ENCODE measurements at regions not wholly inside any gene's neighbourhood (a gene's known extent, or its start where the extent isn't known, plus 50 kb on each side); places are given as distances from the start of the nearest gene placed in this dataset.
"Not testable (repeated sequence)": the region's sequence is repeated elsewhere in the genome, so short reads cannot be mapped to it uniquely, and the experiment has no call there.

DNA sequence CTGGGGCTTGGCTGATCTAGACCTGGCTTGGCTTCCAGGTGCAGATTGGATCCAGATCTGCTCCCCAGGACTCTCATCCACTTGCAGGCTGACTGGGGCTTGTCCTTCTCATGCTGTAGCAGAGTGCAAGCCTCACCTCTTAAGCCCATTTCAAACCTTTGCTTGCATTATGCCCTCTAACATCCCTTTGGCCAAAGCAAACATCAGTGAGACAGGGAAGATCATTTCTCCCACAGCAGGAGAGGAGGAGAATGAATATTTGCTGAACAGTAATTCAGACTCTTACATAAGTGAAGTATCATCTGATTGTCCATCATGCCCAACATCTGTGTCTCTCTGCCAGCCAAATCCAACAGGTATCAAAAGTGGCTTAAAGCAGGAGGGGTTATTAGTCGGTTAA is 194.9 kb downstream of the C9orf152 start:
- Mint-ChIP-seq H3K4me1 (ENCODE audit: low read depth) (peaks cover 11% of the 10 kb centered on the region), H3K9me3 (peaks cover 0 to 2% of the 10 kb centered on the region in 2 donors), H3K27me3 (ENCODE audit: low read depth) (no peaks in the 10 kb centered on the region), H3K36me3 (ENCODE audit: insufficient read depth in 2 of 2) (no peaks in the 10 kb centered on the region), H3K27ac (no peak overlapping the region), H3K4me3 (no peak overlapping the region)
- no peak for DNase-seq
- no peak for ATAC-seq (replicated peaks in 1 of 2)

DNA sequence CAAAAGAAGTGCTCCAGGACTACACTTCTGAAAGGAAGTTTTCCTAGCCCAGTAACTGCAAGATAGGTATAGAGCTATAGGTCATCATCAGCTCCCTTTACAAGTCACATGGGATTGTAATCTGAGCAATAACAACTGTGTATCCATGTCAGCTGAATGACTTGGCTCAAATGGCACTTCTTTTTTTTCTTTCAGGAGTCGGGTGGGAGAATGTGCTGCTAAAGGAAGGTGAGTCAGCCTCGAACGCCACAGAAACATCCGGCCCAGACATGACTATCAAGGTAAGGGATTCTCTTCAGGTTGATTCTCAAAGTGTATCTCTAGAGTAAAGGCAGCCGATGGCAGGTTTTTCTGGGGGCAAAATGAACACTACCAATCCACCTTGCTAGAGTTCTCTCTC is 192.2 kb downstream of the C9orf152 start:
- no peak overlapping the region for H3K27ac Mint-ChIP-seq
- no peaks in the 10 kb centered on the region for H3K36me3 Mint-ChIP-seq (ENCODE audit: insufficient read depth in 2 of 2)
- H3K4me1 Mint-ChIP-seq (ENCODE audit: low read depth) = peaks cover 17% of the 10 kb centered on the region
- peak; percentile 72 to 74 for ATAC-seq (replicated peaks in 1 of 2)
- H3K27me3 Mint-ChIP-seq (ENCODE audit: low read depth) = no peaks in the 10 kb centered on the region
- H3K9me3 Mint-ChIP-seq = peaks cover 0 to 2% of the 10 kb centered on the region in 2 donors
- peak; percentile 11 to 29 for DNase-seq
- H3K4me3 Mint-ChIP-seq = no peak overlapping the region

DNA sequence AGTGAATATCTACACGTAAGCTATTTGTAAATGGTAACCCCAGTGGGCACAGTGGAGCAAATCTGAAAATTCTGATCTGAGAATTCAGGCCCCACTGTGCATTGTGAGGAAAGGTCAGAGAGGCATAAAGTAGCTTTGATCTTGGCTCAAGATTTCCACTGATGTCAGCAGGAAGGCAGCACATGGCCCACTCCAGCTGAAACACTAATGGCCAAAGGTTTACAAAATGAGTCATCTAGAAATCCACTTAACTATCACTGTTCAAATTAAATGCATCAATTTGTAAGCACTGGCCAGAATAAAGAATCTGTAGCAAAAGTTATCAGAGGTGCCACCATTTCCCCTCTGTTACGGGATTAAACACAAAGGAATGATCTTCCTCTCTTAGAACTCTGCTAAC is 191.6 kb downstream of the C9orf152 start:
- Mint-ChIP-seq H3K36me3 (ENCODE audit: insufficient read depth in 2 of 2) (no peaks in the 10 kb centered on the region), H3K9me3 (peaks cover 0 to 2% of the 10 kb centered on the region in 2 donors), H3K4me1 (ENCODE audit: low read depth) (peaks cover 23% of the 10 kb centered on the region), H3K27ac (no peak overlapping the region), H3K4me3 (peak overlapping the region in 1 of 2 donors; percentile 18), H3K27me3 (ENCODE audit: low read depth) (no peaks in the 10 kb centered on the region)
- DNase-seq (no peak), ATAC-seq (replicated peaks in 1 of 2) (no peak)

DNA sequence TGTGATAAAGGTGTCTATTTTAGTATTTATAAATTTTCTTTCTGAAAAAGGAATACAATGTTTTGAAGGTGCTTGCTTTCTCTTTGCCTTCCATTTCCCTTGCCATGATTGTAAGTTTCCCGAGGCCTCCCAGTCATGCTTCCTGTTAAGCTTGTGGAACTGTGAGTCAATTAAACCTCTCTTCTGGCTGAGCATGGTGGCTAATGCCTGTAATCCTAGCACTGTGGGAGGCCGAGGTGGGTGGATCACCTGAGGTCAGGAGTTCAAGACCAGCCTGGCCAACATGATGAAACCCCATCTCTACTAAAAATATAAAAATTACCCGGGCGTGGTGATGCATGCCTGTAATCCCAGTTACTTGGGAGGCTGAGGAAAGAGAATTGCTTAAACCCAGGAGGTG is 187.7 kb downstream of the C9orf152 start:
- not testable (repeated sequence) for H3K4me3 Mint-ChIP-seq; H3K36me3 Mint-ChIP-seq (ENCODE audit: insufficient read depth in 2 of 2); DNase-seq; ATAC-seq (replicated peaks in 1 of 2); H3K27ac Mint-ChIP-seq; H3K9me3 Mint-ChIP-seq; H3K27me3 Mint-ChIP-seq (ENCODE audit: low read depth)
- H3K4me1 Mint-ChIP-seq (ENCODE audit: low read depth) = peaks cover 29% of the 10 kb centered on the region

- no peak for DNase-seq
Measured at GRCh38 chr9:110021891-110022290, 186.1 kb downstream of the C9orf152 start.

DNA sequence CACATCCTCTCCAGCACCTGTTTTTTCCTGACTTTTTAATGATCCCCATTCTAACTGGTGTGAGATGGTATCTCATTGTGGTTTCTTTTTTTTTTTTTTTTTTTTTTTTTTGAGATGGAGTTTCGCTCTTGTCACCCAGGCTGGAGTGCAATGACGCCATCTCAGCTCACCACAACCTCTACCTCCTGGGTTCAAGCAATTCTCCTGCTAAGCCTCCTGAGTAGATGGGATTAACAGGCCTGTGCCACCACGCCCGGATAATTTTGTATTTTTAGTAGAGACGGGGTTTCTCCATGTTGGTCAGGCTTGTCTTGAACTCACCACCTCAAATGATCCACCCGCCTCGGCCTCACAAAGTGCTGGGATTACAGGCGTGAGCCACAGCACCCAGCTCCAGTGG is 184.7 kb downstream of the C9orf152 start:
- not testable (repeated sequence) for H3K27ac Mint-ChIP-seq; H3K9me3 Mint-ChIP-seq; H3K36me3 Mint-ChIP-seq (ENCODE audit: insufficient read depth in 2 of 2); H3K27me3 Mint-ChIP-seq (ENCODE audit: low read depth); DNase-seq; ATAC-seq (replicated peaks in 1 of 2); H3K4me3 Mint-ChIP-seq
- H3K4me1 Mint-ChIP-seq (ENCODE audit: low read depth) = peaks cover 24% of the 10 kb centered on the region

More at GRCh38 chr9:110021891-110022290, 186.1 kb downstream of the C9orf152 start:
- Mint-ChIP-seq H3K27me3 (ENCODE audit: low read depth) (no peaks in the 10 kb centered on the region), H3K4me1 (ENCODE audit: low read depth) (peaks cover 24% of the 10 kb centered on the region), H3K36me3 (ENCODE audit: insufficient read depth in 2 of 2) (no peaks in the 10 kb centered on the region), H3K9me3 (peaks cover 2% of the 10 kb centered on the region in 2 donors), H3K27ac (peak overlapping the region; percentile 41), H3K4me3 (peak overlapping the region; percentile 13 to 55)
- ATAC-seq (replicated peaks in 1 of 2) = peak; percentile 79 to 92

- ATAC-seq (replicated peaks in 1 of 2) (no peak), DNase-seq (no peak)
- Mint-ChIP-seq H3K9me3 (peaks cover 0 to 2% of the 10 kb centered on the region in 2 donors), H3K4me1 (ENCODE audit: low read depth) (peaks cover 35% of the 10 kb centered on the region), H3K36me3 (ENCODE audit: insufficient read depth in 2 of 2) (no peaks in the 10 kb centered on the region), H3K4me3 (no peak overlapping the region), H3K27me3 (ENCODE audit: low read depth) (no peaks in the 10 kb centered on the region), H3K27ac (no peak overlapping the region)
Measured at GRCh38 chr9:110025551-110026170, 182.3 kb downstream of the C9orf152 start.

DNA sequence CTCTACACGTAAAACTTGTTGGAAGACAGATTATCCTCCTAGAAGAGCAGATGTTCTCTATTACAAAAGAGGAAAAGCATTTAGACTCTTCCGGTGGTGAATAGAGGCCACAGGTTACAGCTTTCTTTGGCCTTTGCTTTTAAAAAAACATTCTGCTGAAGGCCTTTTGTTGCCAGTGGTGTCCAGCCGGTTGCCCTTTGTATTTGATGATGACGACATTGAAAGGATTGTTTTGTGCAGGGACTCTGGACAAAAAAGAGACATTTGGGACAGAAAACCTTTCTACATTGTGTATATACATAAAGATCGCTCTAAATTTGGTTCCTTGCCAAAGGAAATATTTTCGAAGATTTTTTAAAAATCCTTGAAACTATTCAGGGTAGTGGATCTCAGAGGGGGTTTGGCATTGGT is 180.3 kb downstream of the C9orf152 start:
- DNase-seq (no peak), ATAC-seq (replicated peaks in 1 of 2) (no peak)
- no peaks in the 10 kb centered on the region for H3K36me3 Mint-ChIP-seq (ENCODE audit: insufficient read depth in 2 of 2)
- H3K27me3 Mint-ChIP-seq (ENCODE audit: low read depth) = no peaks in the 10 kb centered on the region
- no peak overlapping the region for H3K27ac Mint-ChIP-seq
- peaks cover 30% of the 10 kb centered on the region for H3K4me1 Mint-ChIP-seq (ENCODE audit: low read depth)
- peaks cover 0 to 2% of the 10 kb centered on the region in 2 donors for H3K9me3 Mint-ChIP-seq
- H3K4me3 Mint-ChIP-seq = no peak overlapping the region

GRCh38 chr9:110028271-110028670 is 179.7 kb downstream of the C9orf152 start:
- H3K4me3 Mint-ChIP-seq = peak overlapping the region in 1 of 2 donors; percentile 2
- H3K4me1 Mint-ChIP-seq (ENCODE audit: low read depth) = peaks cover 30% of the 10 kb centered on the region
- no peaks in the 10 kb centered on the region for H3K27me3 Mint-ChIP-seq (ENCODE audit: low read depth)
- no peaks in the 10 kb centered on the region for H3K36me3 Mint-ChIP-seq (ENCODE audit: insufficient read depth in 2 of 2)
- H3K9me3 Mint-ChIP-seq = peaks cover 0 to 2% of the 10 kb centered on the region in 2 donors
- no peak for DNase-seq
- no peak overlapping the region for H3K27ac Mint-ChIP-seq
- no peak for ATAC-seq (replicated peaks in 1 of 2)

DNA sequence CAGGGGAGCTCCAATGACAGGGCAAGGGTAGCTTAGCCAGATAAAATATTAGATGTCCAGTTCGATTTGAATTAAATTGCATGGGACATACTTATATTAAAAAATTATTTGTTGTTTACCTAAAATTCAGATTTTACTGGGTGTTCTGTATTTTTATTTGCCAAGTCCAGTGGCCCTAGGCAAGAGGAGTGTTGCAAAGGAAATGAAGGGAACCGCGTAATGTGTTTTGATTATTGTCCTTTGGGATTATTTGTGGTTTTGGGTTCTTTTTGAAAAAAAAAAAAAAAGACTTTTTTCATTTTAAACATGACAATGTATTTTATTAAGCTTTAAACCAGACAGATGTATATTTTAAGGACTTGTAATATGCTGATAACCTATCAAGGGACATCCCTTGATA is 179.3 kb downstream of the C9orf152 start:
- H3K36me3 Mint-ChIP-seq (ENCODE audit: insufficient read depth in 2 of 2) = no peaks in the 10 kb centered on the region
- H3K4me1 Mint-ChIP-seq (ENCODE audit: low read depth) = peaks cover 30% of the 10 kb centered on the region
- H3K4me3 Mint-ChIP-seq = no peak overlapping the region
- H3K27me3 Mint-ChIP-seq (ENCODE audit: low read depth) = no peaks in the 10 kb centered on the region
- ATAC-seq (replicated peaks in 1 of 2) (no peak), DNase-seq (no peak)
- H3K9me3 Mint-ChIP-seq = peaks cover 0 to 2% of the 10 kb centered on the region in 2 donors
- no peak overlapping the region for H3K27ac Mint-ChIP-seq

GRCh38 chr9:110029429-110029955 is 178.5 kb downstream of the C9orf152 start:
- Mint-ChIP-seq H3K4me1 (ENCODE audit: low read depth) (peaks cover 30% of the 10 kb centered on the region), H3K27ac (no peak overlapping the region), H3K9me3 (no peaks in the 10 kb centered on the region), H3K4me3 (peak overlapping the region; percentile 3 to 9), H3K27me3 (ENCODE audit: low read depth) (no peaks in the 10 kb centered on the region), H3K36me3 (ENCODE audit: insufficient read depth in 2 of 2) (no peaks in the 10 kb centered on the region)
- ATAC-seq (replicated peaks in 1 of 2) = peak; percentile 41 to 60
- no peak for DNase-seq

- ATAC-seq (replicated peaks in 1 of 2) (no peak), DNase-seq (no peak)
- Mint-ChIP-seq H3K4me3 (peak overlapping the region; percentile 3 to 9), H3K9me3 (no peaks in the 10 kb centered on the region), H3K27me3 (ENCODE audit: low read depth) (no peaks in the 10 kb centered on the region), H3K4me1 (ENCODE audit: low read depth) (peaks cover 30% of the 10 kb centered on the region), H3K27ac (no peak overlapping the region), H3K36me3 (ENCODE audit: insufficient read depth in 2 of 2) (no peaks in the 10 kb centered on the region)
Measured at GRCh38 chr9:110029956-110030480, 177.9 kb downstream of the C9orf152 start.

GRCh38 chr9:110030632-110031031 is 177.3 kb downstream of the C9orf152 start:
- no peaks in the 10 kb centered on the region for H3K36me3 Mint-ChIP-seq (ENCODE audit: insufficient read depth in 2 of 2)
- no peaks in the 10 kb centered on the region for H3K9me3 Mint-ChIP-seq
- peak overlapping the region in 1 of 2 donors; percentile 21 for H3K4me3 Mint-ChIP-seq
- peaks cover 30% of the 10 kb centered on the region for H3K4me1 Mint-ChIP-seq (ENCODE audit: low read depth)
- H3K27me3 Mint-ChIP-seq (ENCODE audit: low read depth) = no peaks in the 10 kb centered on the region
- DNase-seq (peak in 1 of 2 donors; percentile 38), ATAC-seq (replicated peaks in 1 of 2) (peak; percentile 69 to 70)
- no peak overlapping the region for H3K27ac Mint-ChIP-seq

Data from activated T-cell treated with anti-CD3 and anti-CD28 coated beads, Interleukin-2, amount 50 U/mL, for 72 hours (primary cell).